ENCODE measurements at regions not wholly inside any gene's neighbourhood (a gene's known extent, or its start where the extent isn't known, plus 50 kb on each side); places are given as distances from the start of the nearest gene placed in this dataset.

GRCh38 chr3:21859124-21860081 lies 108.4 kb upstream of the ZNF385D start (continued):
- no peak for TF ChIP-seq ZNF571 (tag by site-specific recombination; IDR thresholded peaks at IDR 0.05)
- no peak for TF ChIP-seq SP3 (tag by site-specific recombination; IDR thresholded peaks at IDR 0.05)
- TF ChIP-seq ZNF10 (tag by site-specific recombination; IDR thresholded peaks at IDR 0.05), result no peak
- TF ChIP-seq ZNF777 (tag by site-specific recombination; IDR thresholded peaks at IDR 0.05; ENCODE audit: borderline replicate concordance), result no peak
- TF ChIP-seq ZNF37A (tag by site-specific recombination; IDR thresholded peaks at IDR 0.05), result no peak
- TF ChIP-seq ZNF16 (tag by site-specific recombination; IDR thresholded peaks at IDR 0.05; ENCODE audit: low read depth), result no peak
- no peak for TF ChIP-seq HOXA7 (CRISPR knock-in tag; IDR thresholded peaks at IDR 0.05; ENCODE audit: borderline replicate concordance)
- TF ChIP-seq ELK4 (IDR thresholded peaks at IDR 0.05; ENCODE audit: borderline replicate concordance, low read depth, low read length), result no peak
- TF ChIP-seq ZNF26 (tag by site-specific recombination; IDR thresholded peaks at IDR 0.05), result no peak
- no peak for TF ChIP-seq BCL6B (tag by site-specific recombination; IDR thresholded peaks at IDR 0.05)
- no peak for TF ChIP-seq PRDM10 (tag by site-specific recombination; IDR thresholded peaks at IDR 0.05)

- CTCF ChIA-PET, result no interaction called here
- TF ChIP-seq ZNF549 (tag by site-specific recombination; IDR thresholded peaks at IDR 0.05) (no peak), ZNF548 (tag by site-specific recombination; IDR thresholded peaks at IDR 0.05) (no peak), ZBTB11 (tag by site-specific recombination; conservative IDR thresholded peaks at IDR 0.05; ENCODE audit: low read depth) (no peak), SP7 (tag by site-specific recombination; IDR thresholded peaks at IDR 0.05) (no peak), ZNF24 (tag by site-specific recombination; IDR thresholded peaks at IDR 0.05) (no peak), ZNF121 (tag by site-specific recombination; IDR thresholded peaks at IDR 0.05) (no peak), ZNF214 (tag by site-specific recombination; IDR thresholded peaks at IDR 0.05; ENCODE audit: borderline replicate concordance) (no peak), BCL6B (tag by site-specific recombination; IDR thresholded peaks at IDR 0.05) (no peak), ZNF155 (tag by site-specific recombination; IDR thresholded peaks at IDR 0.05) (no peak)
- Histone ChIP-seq H3K36me3 (ENCODE audit: control insufficient read depth in 2 of 2, insufficient read depth in 1 of 2, low read length in 2 of 2) (no peaks in the 10 kb centered on the region), H3K9me3 (ENCODE audit: control insufficient read depth, insufficient read depth, low read depth, low read length) (no peaks in the 10 kb centered on the region), H3K27ac (ENCODE audit: extremely low read depth, low read depth, low read length) (no peak overlapping the region), H3K4me1 (ENCODE audit: control insufficient read depth, insufficient read depth, low read length) (no peaks in the 10 kb centered on the region), H3K4me3 (ENCODE audit: low read depth, low read length) (no peak overlapping the region)
- POLR2A ChIA-PET, result no interaction called here
Measured at GRCh38 chr3:21860082-21860475, 109.1 kb upstream of the ZNF385D start.

Data from HEK293 (cell line).